ENCODE measurements at regions not wholly inside any gene's neighbourhood (a gene's known extent, or its start where the extent isn't known, plus 50 kb on each side); places are given as distances from the start of the nearest gene placed in this dataset.

GRCh38 chr5:57685516-57686255 is 203.1 kb upstream of the ACTBL2 start:
- Histone ChIP-seq H3K4me1 (ENCODE audit: control insufficient read depth, insufficient read depth, low read length) (no peaks in the 10 kb centered on the region), H3K27ac (ENCODE audit: low read length) (peak overlapping the region; percentile 44; the same call in 1 of the 2 replicates), H3K9me3 (ENCODE audit: control insufficient read depth, insufficient read depth, low read depth, low read length) (peaks cover 7% of the 10 kb centered on the region; the same call in 1 of the 2 replicates), H3K36me3 (ENCODE audit: control insufficient read depth, insufficient read depth, low read length) (no peaks in the 10 kb centered on the region), H3K27me3 (ENCODE audit: control insufficient read depth, insufficient read depth, low read length) (no peaks in the 10 kb centered on the region), H3K4me3 (ENCODE audit: low read depth in 2 of 2, low read length in 2 of 2) (no peak overlapping the region)
- intact Hi-C loops (cut with micrococcal nuclease; ENCODE audit: unreplicated experiment): no loop called here
- DNase-seq (ENCODE audit: low read depth, low spot score): no peak
- BruUV-seq (replicated peaks): no TSS peak
- ChIA-PET CTCF (interaction anchor here (0.6 kb wide), 1 partner anchor 1486 kb away, joined by 8 read pairs; no protein-coding TSS in a partner anchor), POLR2A (no interaction called here)
- no peak for ATAC-seq
- in situ Hi-C loops (cut with HindIII; ENCODE audit: low pct_unique_long_range_greater_than_20kb, low sequenced_read_pairs): no loop called here
- TF ChIP-seq POLR2AphosphoS5 (IDR thresholded peaks at IDR 0.05; ENCODE audit: low read depth, low read length): no peak
- no peak for TF ChIP-seq TCF7L2 (IDR thresholded peaks at IDR 0.05; ENCODE audit: low read depth, low read length)
- no peak for TF ChIP-seq REST (IDR thresholded peaks at IDR 0.05; ENCODE audit: insufficient read depth in 1 of 2, low read depth in 2 of 2, low read length in 1 of 2)
- no peak for TF ChIP-seq SIN3A (IDR thresholded peaks at IDR 0.05; ENCODE audit: borderline replicate concordance, insufficient read depth, low read depth, low read length)
- TF ChIP-seq, protein P1, sequence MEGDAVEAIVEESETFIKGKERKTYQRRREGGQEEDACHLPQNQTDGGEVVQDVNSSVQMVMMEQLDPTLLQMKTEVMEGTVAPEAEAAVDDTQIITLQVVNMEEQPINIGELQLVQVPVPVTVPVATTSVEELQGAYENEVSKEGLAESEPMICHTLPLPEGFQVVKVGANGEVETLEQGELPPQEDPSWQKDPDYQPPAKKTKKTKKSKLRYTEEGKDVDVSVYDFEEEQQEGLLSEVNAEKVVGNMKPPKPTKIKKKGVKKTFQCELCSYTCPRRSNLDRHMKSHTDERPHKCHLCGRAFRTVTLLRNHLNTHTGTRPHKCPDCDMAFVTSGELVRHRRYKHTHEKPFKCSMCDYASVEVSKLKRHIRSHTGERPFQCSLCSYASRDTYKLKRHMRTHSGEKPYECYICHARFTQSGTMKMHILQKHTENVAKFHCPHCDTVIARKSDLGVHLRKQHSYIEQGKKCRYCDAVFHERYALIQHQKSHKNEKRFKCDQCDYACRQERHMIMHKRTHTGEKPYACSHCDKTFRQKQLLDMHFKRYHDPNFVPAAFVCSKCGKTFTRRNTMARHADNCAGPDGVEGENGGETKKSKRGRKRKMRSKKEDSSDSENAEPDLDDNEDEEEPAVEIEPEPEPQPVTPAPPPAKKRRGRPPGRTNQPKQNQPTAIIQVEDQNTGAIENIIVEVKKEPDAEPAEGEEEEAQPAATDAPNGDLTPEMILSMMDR (IDR thresholded peaks at IDR 0.05): no peak

GRCh38 chr5:57684299-57684702 is 201.7 kb upstream of the ACTBL2 start:
- ChIA-PET POLR2A (interaction anchor here (0.6 kb wide), 1 partner anchor 11 kb away, joined by 9 read pairs; no protein-coding TSS in a partner anchor), CTCF (interaction anchor here (0.8 kb wide), 1 partner anchor 239 kb away, joined by 3 read pairs; no protein-coding TSS in a partner anchor)
- Histone ChIP-seq H3K27me3 (ENCODE audit: control insufficient read depth, insufficient read depth, low read length) (no peaks in the 10 kb centered on the region), H3K27ac (ENCODE audit: low read length) (peak overlapping the region; percentile 32; the same call in 1 of the 2 replicates), H3K36me3 (ENCODE audit: control insufficient read depth, insufficient read depth, low read length) (no peaks in the 10 kb centered on the region), H3K4me1 (ENCODE audit: control insufficient read depth, insufficient read depth, low read length) (no peaks in the 10 kb centered on the region), H3K4me3 (ENCODE audit: low read depth in 2 of 2, low read length in 2 of 2) (no peak overlapping the region), H3K9me3 (ENCODE audit: control insufficient read depth, insufficient read depth, low read depth, low read length) (peaks cover 2% of the 10 kb centered on the region; the same call in 1 of the 2 replicates)
- in situ Hi-C loops (cut with HindIII; ENCODE audit: low pct_unique_long_range_greater_than_20kb, low sequenced_read_pairs): no loop called here
- TF ChIP-seq TCF7L2 (IDR thresholded peaks at IDR 0.05; ENCODE audit: low read depth, low read length): no peak
- no peak for TF ChIP-seq REST (IDR thresholded peaks at IDR 0.05; ENCODE audit: insufficient read depth in 1 of 2, low read depth in 2 of 2, low read length in 1 of 2)
- TF ChIP-seq SIN3A (IDR thresholded peaks at IDR 0.05; ENCODE audit: borderline replicate concordance, insufficient read depth, low read depth, low read length): no peak
- TF ChIP-seq, protein P1 (IDR thresholded peaks at IDR 0.05): no peak
- no peak for TF ChIP-seq POLR2AphosphoS5 (IDR thresholded peaks at IDR 0.05; ENCODE audit: low read depth, low read length)
- intact Hi-C loops (cut with micrococcal nuclease; ENCODE audit: unreplicated experiment): no loop called here
- no TSS peak for BruUV-seq (replicated peaks)
- DNase-seq (ENCODE audit: low read depth, low spot score) (no peak), ATAC-seq (no peak)

Measured in Panc1 (cell line).